ENCODE measurements at regions not wholly inside any gene's neighbourhood (a gene's known extent, or its start where the extent isn't known, plus 50 kb on each side); places are given as distances from the start of the nearest gene placed in this dataset.

DNA sequence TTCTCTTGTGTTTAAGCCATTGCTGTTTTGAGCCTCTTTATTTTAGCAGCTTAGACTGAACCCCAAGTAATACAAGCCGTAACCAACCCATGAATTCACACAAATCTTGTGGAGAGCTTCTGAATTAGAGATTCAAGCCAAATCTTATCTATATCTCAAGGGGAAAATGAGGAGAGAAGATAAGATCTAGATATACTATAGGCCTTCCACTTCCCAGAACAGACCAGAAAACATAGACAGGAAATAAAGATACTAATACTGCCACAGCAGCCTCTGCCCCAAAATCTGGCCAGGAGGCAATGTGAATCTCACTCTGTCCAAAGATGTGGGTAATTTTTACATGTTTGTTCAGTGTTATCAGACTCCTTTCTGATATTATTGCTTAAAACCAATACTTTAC is 307.2 kb downstream of the PTEN start (continued):
- no peak for TF ChIP-seq PML (IDR thresholded peaks at IDR 0.05; ENCODE audit: low read length)
- no peak for TF ChIP-seq YBX1 (IDR thresholded peaks at IDR 0.05)

- WGBS (ENCODE audit: insufficient coverage, insufficient replicate concordance, low lambda C conversion rate, missing lambda C conversion rate): 53% methylated on average over 1 of the region's 1 CpG
- TF ChIP-seq CREB1 (IDR thresholded peaks at IDR 0.05; ENCODE audit: low read depth) (no peak), TCF7 (IDR thresholded peaks at IDR 0.05; ENCODE audit: borderline replicate concordance) (no peak), SUPT20H (IDR thresholded peaks at IDR 0.05; ENCODE audit: borderline replicate concordance, control insufficient read depth, low read depth, low read length) (no peak), HCFC1 (IDR thresholded peaks at IDR 0.05; ENCODE audit: low read length) (no peak), STAT1 (conservative IDR thresholded peaks at IDR 0.05) (no peak), RBBP5 (conservative IDR thresholded peaks at IDR 0.05) (no peak), CHD2 (IDR thresholded peaks at IDR 0.05; ENCODE audit: borderline replicate concordance, low read depth, low read length) (no peak), NFIC (IDR thresholded peaks at IDR 0.05; ENCODE audit: low read depth, low read length) (no peak), ZSCAN29 (IDR thresholded peaks at IDR 0.05) (no peak), REST (IDR thresholded peaks at IDR 0.05; ENCODE audit: low read depth, low read length) (no peak), MTA3 (IDR thresholded peaks at IDR 0.05; ENCODE audit: borderline replicate concordance, low read length) (no peak), NRF1 (conservative IDR thresholded peaks at IDR 0.05; ENCODE audit: low read depth, low read length) (no peak), EP300 (IDR thresholded peaks at IDR 0.05; ENCODE audit: borderline replicate concordance in 1 of 2, control insufficient read depth in 1 of 2, low read depth in 2 of 2, low read length in 2 of 2) (no peak)
- TF ChIP-seq, protein P1, sequence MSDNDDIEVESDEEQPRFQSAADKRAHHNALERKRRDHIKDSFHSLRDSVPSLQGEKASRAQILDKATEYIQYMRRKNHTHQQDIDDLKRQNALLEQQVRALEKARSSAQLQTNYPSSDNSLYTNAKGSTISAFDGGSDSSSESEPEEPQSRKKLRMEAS (IDR thresholded peaks at IDR 0.05; ENCODE audit: low read depth, low read length): no peak
- TF ChIP-seq, protein P2, sequence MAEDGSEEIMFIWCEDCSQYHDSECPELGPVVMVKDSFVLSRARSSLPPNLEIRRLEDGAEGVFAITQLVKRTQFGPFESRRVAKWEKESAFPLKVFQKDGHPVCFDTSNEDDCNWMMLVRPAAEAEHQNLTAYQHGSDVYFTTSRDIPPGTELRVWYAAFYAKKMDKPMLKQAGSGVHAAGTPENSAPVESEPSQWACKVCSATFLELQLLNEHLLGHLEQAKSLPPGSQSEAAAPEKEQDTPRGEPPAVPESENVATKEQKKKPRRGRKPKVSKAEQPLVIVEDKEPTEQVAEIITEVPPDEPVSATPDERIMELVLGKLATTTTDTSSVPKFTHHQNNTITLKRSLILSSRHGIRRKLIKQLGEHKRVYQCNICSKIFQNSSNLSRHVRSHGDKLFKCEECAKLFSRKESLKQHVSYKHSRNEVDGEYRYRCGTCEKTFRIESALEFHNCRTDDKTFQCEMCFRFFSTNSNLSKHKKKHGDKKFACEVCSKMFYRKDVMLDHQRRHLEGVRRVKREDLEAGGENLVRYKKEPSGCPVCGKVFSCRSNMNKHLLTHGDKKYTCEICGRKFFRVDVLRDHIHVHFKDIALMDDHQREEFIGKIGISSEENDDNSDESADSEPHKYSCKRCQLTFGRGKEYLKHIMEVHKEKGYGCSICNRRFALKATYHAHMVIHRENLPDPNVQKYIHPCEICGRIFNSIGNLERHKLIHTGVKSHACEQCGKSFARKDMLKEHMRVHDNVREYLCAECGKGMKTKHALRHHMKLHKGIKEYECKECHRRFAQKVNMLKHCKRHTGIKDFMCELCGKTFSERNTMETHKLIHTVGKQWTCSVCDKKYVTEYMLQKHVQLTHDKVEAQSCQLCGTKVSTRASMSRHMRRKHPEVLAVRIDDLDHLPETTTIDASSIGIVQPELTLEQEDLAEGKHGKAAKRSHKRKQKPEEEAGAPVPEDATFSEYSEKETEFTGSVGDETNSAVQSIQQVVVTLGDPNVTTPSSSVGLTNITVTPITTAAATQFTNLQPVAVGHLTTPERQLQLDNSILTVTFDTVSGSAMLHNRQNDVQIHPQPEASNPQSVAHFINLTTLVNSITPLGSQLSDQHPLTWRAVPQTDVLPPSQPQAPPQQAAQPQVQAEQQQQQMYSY (CRISPR knock-in tag; IDR thresholded peaks at IDR 0.05): no peak
These were observed 308.7 kb downstream of the PTEN start for GRCh38 chr10:88172159-88172558.

More at GRCh38 chr10:88172159-88172558, 308.7 kb downstream of the PTEN start:
- Histone ChIP-seq H3K9ac (ENCODE audit: control insufficient read depth, insufficient read depth, low read length) (no peak overlapping the region), H3K27ac (ENCODE audit: control insufficient read depth, insufficient read depth) (no peak overlapping the region), H3K4me3 (no peak overlapping the region), H3K4me2 (ENCODE audit: control insufficient read depth, insufficient read depth) (no peak overlapping the region), H2AFZ (ENCODE audit: control insufficient read depth, low read depth, low read length) (no peak overlapping the region), H3K79me2 (ENCODE audit: control insufficient read depth, insufficient read depth, low read length) (no peaks in the 10 kb centered on the region), H3K9me3 (replicated peaks; ENCODE audit: control insufficient read depth, insufficient read depth, low read length) (peaks cover 3% of the 10 kb centered on the region), H4K20me1 (ENCODE audit: control insufficient read depth, insufficient read depth) (no peaks in the 10 kb centered on the region), H3K27me3 (replicated peaks in 1 of 2; ENCODE audit: control insufficient read depth in 2 of 2, insufficient read depth in 2 of 2, low read length in 1 of 2) (no peaks in the 10 kb centered on the region), H3K4me1 (ENCODE audit: control insufficient read depth, insufficient read depth, low read length) (no peaks in the 10 kb centered on the region), H3K36me3 (ENCODE audit: control insufficient read depth in 2 of 2, insufficient read depth in 2 of 2, low read length in 1 of 2) (no peaks in the 10 kb centered on the region)
- ChIA-PET SMC1A (ENCODE audit: uncharacterized antibody, unreplicated experiment) (no interaction called here), POLR2A (no interaction called here), RAD21 (ENCODE audit: unreplicated experiment) (no interaction called here), CTCF (no interaction called here)
- ATAC-seq (no peak), FAIRE-seq (no peak), DNase-seq (ENCODE audit: low read depth, low spot score) (no peak)
- no TSS peak for BruUV-seq (replicated peaks)
- in situ Hi-C loops (cut with MboI): no loop called here
- intact Hi-C loops (cut with micrococcal nuclease; ENCODE audit: unreplicated experiment): no loop called here

Data from GM12878 (cell line).